ENCODE measurements at regions not wholly inside any gene's neighbourhood (a gene's known extent, or its start where the extent isn't known, plus 50 kb on each side); places are given as distances from the start of the nearest gene placed in this dataset.
"Not testable (repeated sequence)": the region's sequence is repeated elsewhere in the genome, so short reads cannot be mapped to it uniquely, and the experiment has no call there.

DNA sequence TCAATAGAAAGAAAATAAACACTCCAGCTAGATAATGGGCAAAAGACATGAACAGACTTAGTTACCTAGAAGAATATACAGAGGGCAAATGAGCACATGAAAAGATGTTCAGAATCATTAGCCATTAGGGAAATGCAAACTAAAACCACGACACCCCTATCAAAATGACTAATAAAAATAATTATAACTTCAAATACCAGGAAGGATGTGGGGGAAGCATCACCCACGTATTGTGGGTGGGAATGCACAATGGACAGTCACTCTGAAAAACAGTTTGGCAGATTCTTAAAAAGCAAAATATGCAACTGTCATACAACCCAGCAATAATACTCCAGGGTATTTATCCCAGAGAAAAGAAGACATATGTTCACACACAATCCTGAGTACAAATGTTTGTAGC is 92.6 kb downstream of the DLL1 start:
- no peak for DNase-seq

DNA sequence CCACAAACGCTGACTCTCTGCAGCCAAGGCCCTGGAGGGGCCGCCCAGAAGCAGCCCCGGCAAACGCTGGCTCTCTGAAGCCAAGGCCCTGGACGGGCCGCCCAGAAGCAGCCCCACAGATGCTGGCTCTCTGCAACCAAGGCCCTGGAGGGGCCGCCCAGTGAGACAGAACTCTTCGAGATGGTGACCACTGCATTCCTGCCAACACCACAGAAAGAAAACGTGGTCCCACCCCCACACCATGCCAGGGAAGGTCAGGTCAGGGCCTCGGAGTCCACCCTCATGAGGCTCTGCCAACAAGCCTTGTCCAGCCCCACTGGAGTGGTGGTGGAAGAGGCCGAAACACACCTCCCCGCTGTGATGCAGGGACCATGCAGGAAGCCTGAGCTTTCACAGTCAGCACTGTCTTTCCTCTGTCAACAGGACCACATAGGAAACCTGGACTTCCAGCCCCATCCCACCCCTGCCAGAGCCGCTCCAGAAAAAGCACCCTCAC is 97.5 kb downstream of the DLL1 start:
- DNase-seq, result no peak

DNA sequence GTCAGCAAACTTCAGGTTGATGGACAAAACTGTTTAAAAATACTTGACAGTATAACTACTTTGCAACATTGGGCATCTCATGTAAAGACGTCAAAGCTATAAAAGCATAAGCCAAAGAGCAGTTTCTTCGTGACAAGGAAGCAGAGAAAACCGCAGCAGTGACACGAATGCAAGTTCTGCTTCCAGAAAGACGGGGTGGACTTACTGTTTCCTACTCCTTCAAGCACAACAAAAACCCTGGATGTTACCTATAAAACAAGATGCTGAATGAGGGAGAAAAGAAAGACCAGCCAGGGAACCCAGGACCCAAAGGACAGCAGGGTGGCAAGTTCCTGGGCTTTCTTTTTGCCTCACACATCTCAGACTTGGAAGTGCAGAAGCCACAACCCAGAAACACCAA is 98.0 kb downstream of the DLL1 start:
- DNase-seq, result no peak

DNA sequence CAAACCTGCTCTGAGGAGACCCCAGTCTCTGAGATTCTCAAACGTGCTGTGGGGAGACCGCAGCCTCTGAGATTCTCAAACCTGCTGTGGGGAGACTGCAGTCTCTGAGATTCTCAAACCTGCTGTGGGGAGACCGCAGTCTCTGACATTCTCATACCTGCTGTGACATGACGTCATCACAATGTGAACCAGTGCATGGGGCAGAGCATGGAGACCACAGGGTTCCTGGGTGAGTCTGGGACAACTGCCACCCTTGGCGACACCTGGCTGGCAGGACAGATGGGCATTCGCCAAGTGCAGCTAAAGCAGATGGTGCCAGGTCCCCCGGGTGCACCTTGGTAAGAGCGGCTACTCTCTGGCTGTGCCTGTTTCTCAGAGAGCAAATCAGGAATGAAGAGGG is 98.8 kb downstream of the DLL1 start:
- DNase-seq, result not testable (repeated sequence)

DNA sequence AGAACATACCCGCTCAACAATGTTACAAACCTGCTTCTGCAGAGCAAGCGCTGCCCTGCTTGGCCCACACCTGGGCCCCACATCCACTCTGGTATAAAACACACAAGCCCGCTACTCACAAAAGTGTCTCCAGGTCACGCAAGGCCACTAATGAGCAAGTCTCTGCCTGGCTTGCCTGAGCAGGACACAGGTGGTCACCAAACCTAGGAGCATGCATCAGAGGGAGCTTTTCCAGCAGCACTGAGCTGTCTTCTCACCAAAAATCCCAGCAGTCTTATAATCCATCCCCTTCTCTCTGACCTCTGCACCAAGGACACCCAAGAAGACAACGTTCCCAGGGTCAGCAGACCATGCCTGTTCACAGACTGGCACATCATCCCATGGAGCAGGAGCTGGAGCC is 100.8 kb downstream of the DLL1 start:
- DNase-seq, result no peak

DNA sequence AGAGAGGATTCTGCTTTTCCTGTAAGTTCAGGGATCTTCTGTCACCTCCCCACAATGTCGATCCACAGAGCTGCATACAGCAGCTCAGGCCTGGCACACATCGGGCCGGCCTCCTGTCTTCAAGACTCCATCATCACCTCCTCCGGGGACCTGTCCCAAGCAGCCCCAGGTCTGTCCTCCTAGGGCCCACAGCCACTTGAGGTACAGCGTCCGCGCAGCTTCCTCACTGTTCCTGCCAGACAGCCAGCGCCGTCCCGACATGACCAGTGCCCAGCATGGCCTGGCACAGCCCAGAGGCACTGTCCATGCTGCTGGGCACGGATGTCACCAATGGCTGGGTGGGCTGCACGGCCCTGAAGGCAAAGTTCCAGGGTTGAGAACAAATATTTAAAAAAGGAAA is 101.6 kb downstream of the DLL1 start:
- DNase-seq, result no peak

DNA sequence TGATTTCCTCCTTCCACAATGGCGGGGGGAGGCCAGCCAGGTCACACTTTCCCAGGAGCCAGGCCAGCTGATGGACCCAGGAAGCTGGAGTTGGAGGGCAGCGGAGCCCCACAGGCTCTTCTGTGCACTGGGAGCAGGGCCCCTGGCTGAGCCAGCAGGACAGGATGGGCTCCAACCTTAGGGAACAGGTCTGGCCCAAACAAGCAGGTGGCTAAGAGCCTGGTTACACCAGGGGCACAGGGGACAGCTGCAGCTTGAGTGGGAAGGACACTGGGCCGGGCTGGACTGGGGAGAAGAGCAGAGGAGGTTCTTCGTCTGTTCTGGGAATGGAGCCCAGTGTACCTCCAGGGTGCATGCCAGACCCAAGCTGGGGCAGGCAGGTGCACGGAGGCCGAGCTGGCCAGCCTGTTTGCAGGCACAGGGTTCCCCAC is 102.3 kb downstream of the DLL1 start:
- DNase-seq, result no peak

DNA sequence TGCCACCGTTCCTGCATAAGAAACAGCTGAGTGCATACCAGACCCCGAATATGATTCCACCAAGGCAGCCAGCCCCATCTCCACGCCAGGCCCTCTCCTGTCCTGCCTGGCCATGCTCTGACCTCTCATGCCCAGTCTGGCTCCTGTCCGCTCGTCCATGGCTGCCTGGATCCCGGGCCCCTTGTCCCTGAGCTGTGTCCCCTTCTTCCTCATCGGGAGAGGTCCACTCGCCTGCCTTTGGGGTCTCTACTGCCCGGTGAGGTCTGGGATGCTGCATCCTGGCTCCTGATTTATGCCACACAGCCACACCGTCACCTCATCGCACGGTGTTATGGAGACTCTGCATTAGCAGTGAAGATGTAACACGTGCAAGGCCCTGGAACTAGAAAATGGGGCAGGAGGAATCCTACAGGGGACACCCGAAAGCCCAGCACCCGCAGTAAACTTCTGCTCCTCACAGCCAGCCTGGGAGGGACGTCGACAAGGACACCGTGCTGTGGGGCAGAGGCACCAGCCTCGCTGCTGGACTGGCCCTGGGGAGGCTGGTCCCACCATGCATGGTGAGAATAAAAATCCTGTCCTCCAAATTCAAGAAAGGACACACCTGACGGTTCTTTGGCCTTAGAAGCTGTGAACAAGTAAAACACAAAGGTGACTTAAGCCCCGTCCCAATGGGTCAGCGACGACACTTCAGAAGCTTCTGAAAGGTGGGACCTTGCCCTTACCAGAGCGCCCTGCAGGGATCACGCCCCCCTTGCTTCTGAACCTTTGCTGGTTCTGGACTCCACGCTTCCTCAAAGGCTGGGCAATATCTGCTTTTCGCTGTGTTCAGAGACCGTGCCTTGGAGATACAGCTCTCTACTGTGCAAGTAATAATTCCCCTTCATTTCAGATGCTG is 103.0 kb downstream of the DLL1 start:
- no peak for DNase-seq

DNA sequence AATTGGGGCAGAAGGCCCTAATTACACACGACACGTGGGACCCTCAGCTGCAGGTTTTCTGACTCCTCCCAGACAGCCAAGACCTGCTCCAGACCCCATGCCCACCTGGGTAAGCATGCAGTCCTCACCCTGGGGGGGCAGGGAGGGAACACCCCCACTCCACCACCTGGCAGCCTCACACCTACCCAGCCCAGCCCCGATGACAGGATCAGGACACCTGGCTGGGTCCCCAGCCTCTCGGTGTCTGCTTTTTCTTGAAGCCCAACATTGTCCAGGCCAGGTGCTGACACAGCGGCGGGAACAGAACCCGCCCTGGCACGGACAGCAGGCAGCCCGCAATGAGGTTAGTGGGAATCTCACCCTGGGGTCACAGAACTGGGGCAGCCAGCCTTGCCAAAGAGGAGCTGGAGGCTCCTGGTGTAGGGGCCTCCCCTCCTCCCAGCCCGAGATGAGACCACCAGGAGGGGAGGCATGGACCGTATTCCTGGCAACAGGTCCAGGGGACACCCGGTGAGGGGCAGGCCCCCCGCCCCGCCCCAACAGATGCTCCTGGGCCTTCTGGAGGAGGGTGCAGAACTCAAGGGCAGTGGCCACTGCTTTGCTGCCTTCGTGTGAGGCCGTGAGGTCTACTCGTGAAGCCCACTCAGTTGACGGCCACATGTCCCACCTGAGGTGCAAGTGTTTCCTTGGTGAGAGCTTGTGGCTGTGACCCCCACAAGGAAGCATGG is 103.8 kb downstream of the DLL1 start:
- no peak for DNase-seq

DNA sequence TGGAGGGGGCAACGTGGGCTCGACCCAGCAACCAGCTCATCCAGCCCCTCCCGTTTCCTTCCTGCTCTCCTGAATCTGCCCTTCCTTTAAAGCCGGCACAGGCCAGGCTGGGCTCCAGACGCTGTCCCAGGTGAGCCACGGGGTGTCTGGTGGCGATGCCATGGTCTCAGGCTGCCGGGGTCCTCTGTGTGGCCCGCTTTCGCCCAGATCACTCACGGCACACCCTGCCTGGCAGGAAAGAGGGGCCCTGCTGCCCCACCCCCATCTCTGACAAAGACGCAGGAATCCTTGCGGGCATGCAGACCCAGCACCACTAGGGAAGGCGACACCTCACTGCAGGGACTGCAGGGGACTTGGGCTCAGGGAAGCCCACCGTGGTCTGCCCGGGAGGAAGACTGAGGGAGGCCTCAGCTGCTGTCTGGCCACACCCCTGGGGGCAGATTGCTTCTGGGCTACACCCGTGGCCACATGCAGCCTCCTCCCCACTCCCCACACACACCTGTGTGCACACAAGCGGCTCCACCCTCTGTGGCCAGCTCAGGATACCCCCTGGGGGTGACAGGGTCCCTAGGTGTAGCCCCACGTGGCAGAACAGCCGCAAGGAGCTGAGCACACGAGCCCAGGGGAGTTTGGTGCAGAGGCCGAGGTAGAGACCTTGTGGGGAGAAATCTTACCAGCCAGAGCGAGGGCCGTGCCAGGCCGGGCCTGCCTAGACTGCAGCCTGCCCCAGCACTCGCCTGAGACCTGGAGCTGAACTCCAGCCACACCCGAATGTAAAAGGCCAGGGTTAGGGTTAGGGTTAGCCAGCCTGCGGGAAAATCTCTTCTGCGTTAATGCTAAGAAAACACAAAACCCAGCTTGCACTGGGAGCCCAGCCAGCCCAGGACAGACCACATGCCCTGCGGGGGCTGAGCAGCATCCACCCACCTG is 104.6 kb downstream of the DLL1 start:
- no peak for DNase-seq

DNA sequence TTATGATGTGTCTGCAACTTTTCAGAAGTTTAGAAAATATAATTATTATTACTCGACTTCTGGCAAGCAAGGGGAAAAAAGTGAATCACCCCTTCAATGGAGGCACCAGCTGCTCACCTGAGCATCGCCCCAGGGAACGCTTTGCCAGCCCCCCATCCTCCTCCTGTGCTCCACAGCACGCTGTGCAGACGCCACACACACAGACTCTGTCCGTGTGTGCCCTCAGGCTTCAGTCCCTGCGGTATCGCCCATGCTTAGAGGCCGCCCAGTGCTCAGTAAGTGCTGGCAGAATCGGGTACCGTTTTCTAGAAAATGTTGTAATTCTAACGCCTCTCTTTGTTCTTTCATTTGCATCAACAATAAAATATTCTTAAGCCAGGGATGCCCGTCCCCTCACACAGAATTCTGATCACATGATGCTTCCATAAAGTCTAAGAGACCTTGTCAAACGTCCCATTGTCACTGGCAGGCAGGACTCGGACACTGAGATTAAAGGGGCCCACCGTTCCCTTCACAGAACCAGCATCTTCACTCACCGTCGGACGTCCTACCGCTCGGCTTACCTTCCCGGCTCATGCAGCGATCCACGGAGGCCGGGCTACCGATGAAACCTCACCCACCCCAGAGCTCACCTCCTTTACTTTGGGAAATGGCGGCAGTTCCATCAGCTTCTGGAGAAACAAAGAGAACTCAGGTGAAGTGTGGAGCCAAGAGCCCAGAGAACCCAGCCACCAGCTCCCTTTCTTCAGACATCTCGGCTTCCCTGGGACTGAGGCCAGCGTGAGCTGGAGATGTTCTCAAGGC is 105.5 kb downstream of the DLL1 start:
- DNase-seq, result no peak

DNA sequence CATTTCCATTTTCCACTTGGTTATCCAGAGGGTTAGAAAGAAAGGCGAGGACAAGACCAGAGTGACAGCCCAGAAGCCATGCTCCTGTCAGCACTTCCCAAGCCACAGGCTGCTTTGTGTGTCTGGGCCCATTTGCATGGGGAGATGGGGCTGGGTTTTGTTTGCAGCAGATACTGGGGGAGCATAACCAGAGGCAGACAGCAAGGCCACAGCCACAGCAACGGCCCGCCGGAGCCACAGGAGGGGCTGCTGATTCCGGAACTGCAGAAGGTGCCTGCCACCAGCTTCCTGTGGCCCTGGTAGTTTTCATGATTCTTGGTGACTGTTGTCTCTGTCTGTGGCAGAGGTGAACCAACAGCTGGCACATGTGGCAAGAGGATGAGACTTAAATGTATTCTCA is 106.6 kb downstream of the DLL1 start:
- DNase-seq, result no peak

DNA sequence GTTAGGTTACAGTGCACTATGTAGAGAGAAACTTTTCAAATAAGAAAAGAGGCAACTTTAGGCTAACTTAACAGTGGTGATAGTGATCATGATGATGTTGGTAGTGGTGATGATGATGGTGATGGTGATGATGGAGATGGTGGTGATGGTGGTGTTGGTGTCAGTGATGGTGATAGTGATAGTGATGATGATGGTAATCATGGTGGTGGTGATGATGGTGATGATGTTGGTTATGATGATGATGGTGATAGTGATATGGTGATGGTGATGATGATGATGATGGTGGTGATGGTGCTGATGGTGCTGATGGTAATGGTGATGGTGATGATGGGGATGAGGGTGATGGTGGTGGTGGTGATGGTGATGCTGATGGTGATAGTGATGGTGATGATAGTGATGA is 107.4 kb downstream of the DLL1 start:
- no peak for DNase-seq

DNA sequence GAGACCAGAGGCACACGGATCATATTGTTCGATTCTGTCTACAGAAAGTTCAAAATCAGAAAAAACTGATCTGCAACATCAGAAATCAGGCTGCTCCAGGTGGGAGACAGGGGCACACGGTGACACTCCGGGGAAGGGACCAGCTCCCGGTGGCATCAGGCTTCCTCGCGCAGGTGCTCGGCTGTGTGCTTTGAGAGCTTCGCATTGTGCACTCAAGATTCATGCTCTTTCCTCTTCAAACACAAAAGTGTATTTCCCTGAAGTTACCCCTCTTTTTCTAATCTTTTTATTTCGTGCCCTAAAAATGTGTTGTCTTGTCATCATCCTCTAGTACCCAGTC is 108.1 kb downstream of the DLL1 start:
- DNase-seq, result no peak

DNA sequence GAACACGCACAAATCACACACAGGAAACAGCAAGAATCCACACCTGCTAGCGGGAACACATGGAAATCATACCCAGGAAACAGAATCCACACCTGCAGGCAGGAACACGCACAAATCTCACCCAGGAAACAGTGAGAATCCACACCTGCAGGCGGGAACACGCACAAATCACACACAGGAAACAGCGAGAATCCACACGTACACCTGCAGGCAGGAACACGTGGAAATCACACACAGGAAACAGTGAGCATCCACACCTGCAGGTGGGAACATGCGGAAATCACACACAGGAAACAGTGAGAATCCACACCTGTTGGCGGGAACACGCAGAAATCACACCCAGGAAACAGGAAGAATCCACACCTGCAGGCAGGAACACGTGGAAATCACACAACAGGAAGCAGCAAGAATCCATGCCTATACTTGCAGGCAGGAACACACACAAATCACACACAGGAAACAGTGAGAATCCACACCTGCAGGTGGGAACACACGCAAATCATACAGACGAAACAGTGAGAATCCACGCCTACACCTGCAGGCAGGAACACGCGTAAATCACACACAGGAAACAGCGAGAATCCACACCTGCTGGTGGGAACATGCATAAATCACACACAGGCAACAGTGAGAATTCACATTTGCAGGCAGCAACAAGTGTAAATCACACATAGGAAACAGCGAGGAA is 108.6 kb downstream of the DLL1 start:
- no peak for DNase-seq

DNA sequence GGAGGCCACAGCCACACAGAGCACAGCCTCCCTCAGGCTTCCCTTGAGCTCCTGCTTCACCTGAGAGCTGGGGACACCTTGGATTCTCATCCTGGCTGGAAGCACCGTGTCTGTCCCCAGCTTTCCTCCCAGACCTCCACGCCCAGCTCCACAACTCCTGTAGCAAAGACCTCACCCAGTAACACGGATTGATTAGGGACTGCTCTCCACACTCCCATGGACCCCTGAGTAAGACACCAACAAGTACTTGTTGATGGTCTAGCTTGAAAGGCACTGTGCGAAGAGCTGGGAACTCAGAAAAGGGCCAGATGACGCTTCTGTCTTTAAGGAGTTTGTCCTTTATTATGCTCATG is 109.6 kb downstream of the DLL1 start:
- no peak for DNase-seq

DNA sequence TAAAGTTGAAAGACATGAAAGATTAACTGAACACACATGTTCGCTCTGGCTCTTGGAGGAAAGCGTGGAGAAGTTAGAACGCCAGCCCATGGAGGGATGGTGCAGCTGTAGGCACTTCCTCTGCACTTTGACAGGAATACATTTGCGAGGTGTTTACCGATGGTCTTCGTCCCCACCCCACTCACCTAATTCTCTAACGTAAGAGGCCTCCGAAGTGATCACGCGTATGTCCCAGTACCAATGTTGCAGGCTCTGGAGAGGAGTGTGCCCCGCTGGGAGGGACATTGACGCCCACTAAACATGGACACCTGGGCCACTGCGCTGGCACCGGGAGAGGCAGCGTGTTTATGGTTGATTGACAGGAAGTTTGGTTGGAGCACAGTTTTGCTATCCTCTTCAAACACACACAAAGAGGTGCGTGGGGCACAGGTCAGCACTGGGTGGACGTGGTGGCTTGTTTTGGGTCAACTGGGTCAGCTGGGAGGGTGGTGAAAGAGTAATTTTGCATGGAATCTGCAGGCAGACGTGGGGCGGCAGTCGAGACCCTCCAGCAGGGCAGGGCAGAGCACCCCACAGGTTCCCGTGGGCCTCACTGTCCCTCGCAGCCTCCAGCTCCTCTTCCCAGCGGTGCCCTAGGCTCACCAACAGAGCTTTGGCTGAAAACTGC is 110.1 kb downstream of the DLL1 start:
- DNase-seq, result no peak

DNA sequence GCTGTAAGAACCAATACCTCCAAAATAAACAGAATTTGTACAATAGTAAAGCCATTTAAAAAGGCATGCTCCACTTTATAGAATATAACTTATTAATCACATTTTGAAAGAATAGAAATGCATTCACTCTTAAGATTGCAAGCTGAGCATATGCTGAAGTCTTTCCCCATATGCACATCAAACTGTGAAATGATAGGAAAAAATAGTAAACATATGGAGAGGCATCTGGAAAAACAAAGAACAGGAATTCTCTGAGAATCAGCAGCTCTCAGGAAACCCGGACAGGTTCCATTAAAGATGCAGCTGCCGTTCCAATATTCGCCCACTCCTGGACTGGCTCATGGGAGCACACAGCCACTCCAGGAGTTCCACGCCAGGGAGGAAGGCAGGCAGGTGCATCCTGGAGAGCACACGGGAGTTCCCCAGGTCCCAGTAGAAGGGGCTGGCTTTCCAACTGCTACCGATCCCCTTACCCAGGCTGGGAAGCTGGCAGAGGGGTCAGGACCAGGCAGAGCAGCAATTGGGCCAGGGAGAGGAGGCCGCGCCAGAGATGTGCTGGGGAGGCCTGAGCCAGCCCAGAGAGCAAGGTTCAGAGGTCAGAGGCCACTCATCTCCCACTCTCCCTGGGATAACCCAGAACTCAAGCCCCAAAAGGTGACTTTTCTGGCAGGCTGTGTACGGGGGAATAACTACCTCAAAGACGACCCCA is 111.1 kb downstream of the DLL1 start:
- DNase-seq, result no peak

DNA sequence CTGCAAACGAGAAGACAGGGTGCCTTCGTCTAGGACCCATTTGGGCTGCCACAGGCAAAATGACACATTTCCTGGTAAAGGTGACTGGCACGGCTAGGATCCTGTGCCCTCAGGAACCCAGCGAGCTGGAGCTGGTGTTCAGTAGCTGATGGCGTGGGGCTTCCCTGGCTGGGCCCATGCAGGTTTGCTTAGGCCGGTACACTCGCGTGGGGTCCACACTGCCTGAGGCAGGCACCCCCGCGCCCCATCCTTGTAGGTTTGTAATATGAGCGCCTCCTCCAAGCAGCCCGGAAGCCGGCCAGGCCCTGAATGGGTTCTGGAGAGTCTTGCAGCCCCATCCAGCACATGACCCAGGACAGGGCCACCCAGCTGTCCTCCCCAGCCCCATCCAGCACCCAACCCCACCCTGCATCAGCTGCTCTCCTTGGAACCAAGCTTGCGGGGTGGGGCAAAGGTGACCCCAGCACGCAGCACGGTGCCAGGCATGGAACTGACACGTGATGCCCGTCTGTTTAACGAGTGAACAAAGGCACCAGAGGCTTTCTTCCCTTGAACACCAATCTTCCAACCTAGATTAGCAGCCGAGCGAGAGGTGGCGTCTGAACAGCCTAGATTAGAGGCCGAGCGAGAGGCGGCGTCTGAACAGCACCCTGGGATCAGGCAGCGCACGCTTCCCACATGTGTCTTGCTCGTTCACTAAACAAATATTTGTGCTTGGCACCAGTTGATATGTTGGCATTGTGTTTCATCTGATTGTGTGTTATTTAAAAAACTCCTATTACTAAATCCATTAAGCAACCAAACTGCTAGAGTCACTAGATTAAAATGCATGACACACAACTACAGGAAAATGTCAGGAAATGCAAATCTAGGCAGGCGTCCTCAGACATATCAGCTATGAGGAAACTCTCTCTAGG is 112.1 kb downstream of the DLL1 start:
- peak; percentile 86 for DNase-seq
